CD14-positive monocyte (primary cell): ENCODE measurements at regions not wholly inside any gene's neighbourhood (a gene's known extent, or its start where the extent isn't known, plus 50 kb on each side); places are given as distances from the start of the nearest gene placed in this dataset.

Source experiments
- DNase-seq, 3 donors: peaks; one replicate each; pipeline ENCODE4 v3.0.0-alpha.2; 2011 to 2022
- H2AFZ ChIP-seq: 2 replicates; pipeline ENCODE4 v1.6.0; 2012; ENCODE audit warnings: mild to moderate bottlenecking, low read depth, low read length, inconsistent platforms; ENCODE audit not compliant: insufficient read depth, poor library complexity, severe bottlenecking
- H3K27ac ChIP-seq, 2 donors: 1 replicate in 1 of 2; 2 replicates in 1 of 2; pipeline ENCODE4 v1.5.1; 2012 to 2013; ENCODE audit warnings: low read length in 2 of 2, control low read depth in 1 of 2, inconsistent platforms in 1 of 2, low read depth in 1 of 2, mild to moderate bottlenecking in 1 of 2
- H3K27me3 ChIP-seq, 2 donors: one replicate each; pipeline versions ENCODE4 v1.6.0 to v1.6.1; 2011 to 2013; ENCODE audit warnings: low read length in 2 of 2; ENCODE audit not compliant: control insufficient read depth in 2 of 2, insufficient read depth in 2 of 2
- H3K36me3 ChIP-seq, 2 donors: replicated peaks in 1 of 2; 1 replicate in 1 of 2; 2 replicates in 1 of 2; pipeline versions ENCODE4 v1.5.1 to v1.6.1; 2012 to 2013; ENCODE audit warnings: low read length in 2 of 2, control low read depth in 1 of 2, inconsistent platforms in 1 of 2, mild to moderate bottlenecking in 1 of 2; ENCODE audit not compliant: insufficient read depth in 2 of 2, control insufficient read depth in 1 of 2
- H3K4me1 ChIP-seq, 2 donors: 1 replicate in 1 of 2; 2 replicates in 1 of 2; pipeline versions ENCODE4 v1.5.1 to v1.6.1; 2012 to 2013; ENCODE audit warnings: low read length in 2 of 2, control low read depth in 1 of 2, inconsistent platforms in 1 of 2, mild to moderate bottlenecking in 1 of 2, moderate library complexity in 1 of 2; ENCODE audit not compliant: insufficient read depth in 2 of 2, control insufficient read depth in 1 of 2
- H3K4me2 ChIP-seq: replicated peaks from 2 replicates; pipeline ENCODE3; 2012; ENCODE audit warnings: low read length, moderate library complexity, mild to moderate bottlenecking; ENCODE audit not compliant: poor library complexity, severe bottlenecking; ENCODE audit errors: extremely low read depth
- H3K4me3 ChIP-seq, 3 experiments: fragments of 200-600 bp in 1 of 3; sonication (generic) in 1 of 3; replicated peaks in 1 of 3; 1 replicate in 2 of 3; 2 replicates in 1 of 3; pipeline ENCODE4 v1.5.1; 2011 to 2013; ENCODE audit warnings: low read length in 3 of 3, mild to moderate bottlenecking in 3 of 3, control low read depth in 2 of 3, low read depth in 2 of 3, inconsistent platforms in 1 of 3, moderate library complexity in 1 of 3
- H3K79me2 ChIP-seq: 2 replicates; pipeline ENCODE4 v1.6.0; 2012; ENCODE audit warnings: mild to moderate bottlenecking, control low read depth, inconsistent platforms, low read length, moderate library complexity; ENCODE audit not compliant: insufficient read depth
- H3K9ac ChIP-seq: 2 replicates; pipeline ENCODE4 v1.6.0; 2017; ENCODE audit warnings: low read length, mild to moderate bottlenecking; ENCODE audit not compliant: insufficient read depth, poor library complexity, severe bottlenecking
- H3K9me3 ChIP-seq, 2 donors: replicated peaks in 1 of 2; 1 replicate in 1 of 2; 2 replicates in 1 of 2; pipeline versions ENCODE4 v1.5.1 to v1.6.1; 2012 to 2013; ENCODE audit warnings: low read length in 2 of 2, control low read depth in 1 of 2; ENCODE audit not compliant: control insufficient read depth in 1 of 2, insufficient read depth in 1 of 2
- H4K20me1 ChIP-seq: 2 replicates; pipeline ENCODE4 v1.6.0; 2012; ENCODE audit warnings: mild to moderate bottlenecking, low read length, control low read depth, moderate library complexity; ENCODE audit not compliant: insufficient read depth
- H3K27ac Mint-ChIP-seq, 7 donors: one replicate each; pipeline ENCODE4 v1.8.0; 2020; ENCODE audit warnings: mild to moderate bottlenecking in 7 of 7, mixed read lengths in 7 of 7, moderate library complexity in 6 of 7, inconsistent platforms in 2 of 7
- H3K27me3 Mint-ChIP-seq, 3 donors: one replicate each; pipeline ENCODE4 v1.8.0; 2021 to 2022; ENCODE audit warnings: low read depth in 3 of 3, mild to moderate bottlenecking in 3 of 3, mixed read lengths in 3 of 3, moderate library complexity in 3 of 3, inconsistent platforms in 1 of 3
- H3K36me3 Mint-ChIP-seq, 2 donors: one replicate each; pipeline ENCODE4 v1.8.0; 2020; ENCODE audit warnings: mixed read lengths in 2 of 2, inconsistent platforms in 1 of 2, mild to moderate bottlenecking in 1 of 2
- H3K4me1 Mint-ChIP-seq: one replicate; pipeline ENCODE4 v1.8.0; 2020; ENCODE audit warnings: mild to moderate bottlenecking, mixed read lengths
- H3K4me3 Mint-ChIP-seq, 2 donors: one replicate each; pipeline ENCODE4 v1.8.0; 2020; ENCODE audit warnings: mild to moderate bottlenecking in 2 of 2, mixed read lengths in 2 of 2, moderate library complexity in 1 of 2
- H3K9me3 Mint-ChIP-seq, 7 donors: one replicate each; pipeline ENCODE4 v1.8.0; 2020 to 2022; ENCODE audit warnings: mixed read lengths in 7 of 7, mild to moderate bottlenecking in 6 of 7, moderate library complexity in 6 of 7, inconsistent platforms in 2 of 7
- CTCF ChIP-seq: fragments of 200-600 bp; IDR thresholded peaks from one replicate; pipeline ENCODE4 v1.8.0; 2022; ENCODE audit warnings: antibody characterized with exemption, mild to moderate bottlenecking
- WGBS: methylation state at CpG from one replicate; pipeline ENCODE4 v1.1.5; 2013; ENCODE audit warnings: missing lambda C conversion rate; ENCODE audit not compliant: insufficient coverage; 5-methylcytosine and 5-hydroxymethylcytosine counted together
- intact Hi-C, 2 donors: fragments of 100-400 bp; cut with micrococcal nuclease; formaldehyde crosslinking; loops; one replicate each; pipeline versions ENCODE4 v1.15.0 to v1.15.1; 2023

- peaks cover 7% of the 10 kb centered on the region for H3K4me1 Mint-ChIP-seq
- Histone ChIP-seq H3K4me1 (peaks cover 6% of the 10 kb centered on the region in 2 donors), H3K9me3 (peaks cover 15 to 23% of the 10 kb centered on the region in 2 donors), H3K79me2 (no peaks in the 10 kb centered on the region), H3K27ac (no peak overlapping the region), H3K27me3 (peaks cover 10 to 19% of the 10 kb centered on the region in 2 donors), H3K36me3 (no peaks in the 10 kb centered on the region), H3K4me2 (no peak overlapping the region), H3K4me3 (no peak overlapping the region), H3K9ac (no peak overlapping the region), H2AFZ (no peak overlapping the region), H4K20me1 (no peaks in the 10 kb centered on the region)
- H3K4me3 Mint-ChIP-seq: no peak overlapping the region
- intact Hi-C loops: no loop called here
- H3K27me3 Mint-ChIP-seq: peaks cover 17 to 21% (median 17%) of the 10 kb centered on the region in 3 donors
- peaks cover 4 to 6% of the 10 kb centered on the region in 2 donors for H3K36me3 Mint-ChIP-seq
- no peak overlapping the region for H3K27ac Mint-ChIP-seq
- no peak for TF ChIP-seq CTCF
- H3K9me3 Mint-ChIP-seq: peaks cover 17 to 33% (median 22%) of the 10 kb centered on the region in 7 donors
- DNase-seq: no peak
Measured at GRCh38 chr7:18081617-18082016, 54.0 kb upstream of the PRPS1L1 start.

- peaks cover 6 to 9% of the 10 kb centered on the region in 2 donors for H3K4me1 ChIP-seq
- H3K9ac ChIP-seq: no peak overlapping the region
Measured at GRCh38 chr7:18082169-18082568, 54.5 kb upstream of the PRPS1L1 start.

More at GRCh38 chr7:18082169-18082568, 54.5 kb upstream of the PRPS1L1 start:
- DNase-seq: no peak
- Mint-ChIP-seq H3K4me3 (no peak overlapping the region), H3K27me3 (peaks cover 20 to 27% (median 21%) of the 10 kb centered on the region in 3 donors), H3K4me1 (peaks cover 10% of the 10 kb centered on the region), H3K27ac (no peak overlapping the region), H3K9me3 (peaks cover 18 to 36% (median 25%) of the 10 kb centered on the region in 7 donors), H3K36me3 (peaks cover 6% of the 10 kb centered on the region in 2 donors)
- H3K79me2 ChIP-seq: no peaks in the 10 kb centered on the region
- H3K27ac ChIP-seq: no peak overlapping the region
- peaks cover 15 to 26% of the 10 kb centered on the region in 2 donors for H3K9me3 ChIP-seq
- no peaks in the 10 kb centered on the region for H4K20me1 ChIP-seq
- no peak overlapping the region for H2AFZ ChIP-seq
- no peaks in the 10 kb centered on the region for H3K36me3 ChIP-seq
- intact Hi-C loops: no loop called here
- H3K27me3 ChIP-seq: peaks cover 13 to 23% of the 10 kb centered on the region in 2 donors
- H3K4me2 ChIP-seq: no peak overlapping the region
- no peak for TF ChIP-seq CTCF
- 94% methylated on average over 2 of the region's 2 CpGs for WGBS
- no peak overlapping the region for H3K4me3 ChIP-seq
